DMS153 (cell line): ENCODE measurements at regions not wholly inside any gene's neighbourhood (a gene's known extent, or its start where the extent isn't known, plus 50 kb on each side); places are given as distances from the start of the nearest gene placed in this dataset.

Experiments used
- DNase-seq: peaks from one replicate; lab custom pipeline; 2025; lab: John Stamatoyannopoulos, UW

- no peak for DNase-seq
Observed at GRCh38 chr13:74870865-74871264, 611.1 kb downstream of the TBC1D4 start.

GRCh38 chr13:74869846-74870245 lies 612.1 kb downstream of the TBC1D4 start:
- no peak for DNase-seq

GRCh38 chr13:74868049-74868448 lies 613.9 kb downstream of the TBC1D4 start:
- no peak for DNase-seq

- DNase-seq, result no peak
Observed at GRCh38 chr13:74867460-74867859, 614.5 kb downstream of the TBC1D4 start.

- no peak for DNase-seq
Observed at GRCh38 chr13:74866101-74866500, 615.9 kb downstream of the TBC1D4 start.

- no peak for DNase-seq
Observed at GRCh38 chr13:74865656-74866055, 616.3 kb downstream of the TBC1D4 start.

- no peak for DNase-seq
Observed at GRCh38 chr13:74860789-74861188, 621.2 kb downstream of the TBC1D4 start.

GRCh38 chr13:74850893-74851292 lies 631.1 kb downstream of the TBC1D4 start:
- DNase-seq, result no peak

GRCh38 chr13:74847966-74848365 lies 634.0 kb downstream of the TBC1D4 start:
- DNase-seq, result no peak

GRCh38 chr13:74845806-74846205 lies 636.2 kb downstream of the TBC1D4 start:
- DNase-seq, result no peak

GRCh38 chr13:74841651-74842050 lies 640.3 kb downstream of the TBC1D4 start:
- DNase-seq, result no peak

GRCh38 chr13:74841123-74841522 lies 640.8 kb downstream of the TBC1D4 start:
- no peak for DNase-seq

GRCh38 chr13:74839656-74840055 lies 642.3 kb downstream of the TBC1D4 start:
- no peak for DNase-seq

GRCh38 chr13:74838096-74838495 lies 643.9 kb downstream of the TBC1D4 start:
- no peak for DNase-seq

GRCh38 chr13:74836628-74837027 lies 645.3 kb downstream of the TBC1D4 start:
- no peak for DNase-seq

- no peak for DNase-seq
Observed at GRCh38 chr13:74835579-74835978, 646.4 kb downstream of the TBC1D4 start.

- no peak for DNase-seq
Observed at GRCh38 chr13:74825938-74826246, 656.1 kb downstream of the TBC1D4 start.

- DNase-seq, result peak; percentile 37
Observed at GRCh38 chr13:74825152-74825937, 656.6 kb downstream of the TBC1D4 start.

GRCh38 chr13:74820809-74821208 lies 661.2 kb downstream of the TBC1D4 start:
- DNase-seq, result no peak

- no peak for DNase-seq
Observed at GRCh38 chr13:74819549-74819948, 662.4 kb downstream of the TBC1D4 start.

- DNase-seq, result no peak
Observed at GRCh38 chr13:74816737-74817136, 665.2 kb downstream of the TBC1D4 start.

- no peak for DNase-seq
Observed at GRCh38 chr13:74796157-74796556, 662.0 kb upstream of the KLF12 start.

GRCh38 chr13:74795526-74795925 lies 661.3 kb upstream of the KLF12 start:
- no peak for DNase-seq

- DNase-seq, result no peak
Observed at GRCh38 chr13:74794582-74794981, 660.4 kb upstream of the KLF12 start.
